ENCODE measurements at regions not wholly inside any gene's neighbourhood (a gene's known extent, or its start where the extent isn't known, plus 50 kb on each side); places are given as distances from the start of the nearest gene placed in this dataset.

GRCh38 chr7:118478236-118478635 lies 253.7 kb downstream of the ANKRD7 start:
- no peak for TF ChIP-seq CTCF (IDR thresholded peaks at IDR 0.05; ENCODE audit: partially characterized antibody, unreplicated experiment)
- H3K4me1 Mint-ChIP-seq (ENCODE audit: low read depth, unreplicated experiment) = no peaks in the 10 kb centered on the region

GRCh38 chr7:118478931-118479330 lies 254.4 kb downstream of the ANKRD7 start:
- no peak for DNase-seq
- peaks cover 6% of the 10 kb centered on the region for H3K36me3 Mint-ChIP-seq (ENCODE audit: unreplicated experiment)
- no peak for TF ChIP-seq CTCF (IDR thresholded peaks at IDR 0.05; ENCODE audit: partially characterized antibody, unreplicated experiment)
- no peaks in the 10 kb centered on the region for H3K27me3 Mint-ChIP-seq (ENCODE audit: unreplicated experiment)
- H3K27ac Mint-ChIP-seq (ENCODE audit: unreplicated experiment) = no peak overlapping the region
- H3K9me3 Mint-ChIP-seq (ENCODE audit: unreplicated experiment) = no peaks in the 10 kb centered on the region
- no peaks in the 10 kb centered on the region for H3K4me1 Mint-ChIP-seq (ENCODE audit: low read depth, unreplicated experiment)
- no peak overlapping the region for H3K4me3 Mint-ChIP-seq (ENCODE audit: unreplicated experiment)

More at GRCh38 chr7:118478236-118478635, 253.7 kb downstream of the ANKRD7 start:
- Mint-ChIP-seq H3K4me3 (ENCODE audit: unreplicated experiment) (no peak overlapping the region), H3K27me3 (ENCODE audit: unreplicated experiment) (no peaks in the 10 kb centered on the region), H3K36me3 (ENCODE audit: unreplicated experiment) (peaks cover 6% of the 10 kb centered on the region), H3K27ac (ENCODE audit: unreplicated experiment) (no peak overlapping the region), H3K9me3 (ENCODE audit: unreplicated experiment) (no peaks in the 10 kb centered on the region)
- no peak for DNase-seq

GRCh38 chr7:118492466-118492865 lies 268.0 kb downstream of the ANKRD7 start:
- Mint-ChIP-seq H3K4me3 (ENCODE audit: unreplicated experiment) (no peak overlapping the region), H3K4me1 (ENCODE audit: low read depth, unreplicated experiment) (no peaks in the 10 kb centered on the region), H3K27me3 (ENCODE audit: unreplicated experiment) (no peaks in the 10 kb centered on the region), H3K27ac (ENCODE audit: unreplicated experiment) (no peak overlapping the region), H3K36me3 (ENCODE audit: unreplicated experiment) (no peaks in the 10 kb centered on the region), H3K9me3 (ENCODE audit: unreplicated experiment) (no peaks in the 10 kb centered on the region)
- no peak for DNase-seq
- TF ChIP-seq CTCF (IDR thresholded peaks at IDR 0.05; ENCODE audit: partially characterized antibody, unreplicated experiment) = no peak

GRCh38 chr7:118496138-118496644 lies 271.7 kb downstream of the ANKRD7 start:
- Mint-ChIP-seq H3K36me3 (ENCODE audit: unreplicated experiment) (no peaks in the 10 kb centered on the region), H3K4me1 (ENCODE audit: low read depth, unreplicated experiment) (no peaks in the 10 kb centered on the region), H3K27ac (ENCODE audit: unreplicated experiment) (no peak overlapping the region), H3K9me3 (ENCODE audit: unreplicated experiment) (no peaks in the 10 kb centered on the region), H3K27me3 (ENCODE audit: unreplicated experiment) (no peaks in the 10 kb centered on the region), H3K4me3 (ENCODE audit: unreplicated experiment) (no peak overlapping the region)
- no peak for DNase-seq
- TF ChIP-seq CTCF (IDR thresholded peaks at IDR 0.05; ENCODE audit: partially characterized antibody, unreplicated experiment) = no peak

GRCh38 chr7:118502235-118502634 lies 277.7 kb downstream of the ANKRD7 start:
- H3K27ac Mint-ChIP-seq (ENCODE audit: unreplicated experiment) = no peak overlapping the region
- no peaks in the 10 kb centered on the region for H3K9me3 Mint-ChIP-seq (ENCODE audit: unreplicated experiment)
- H3K4me3 Mint-ChIP-seq (ENCODE audit: unreplicated experiment) = no peak overlapping the region
- DNase-seq = no peak
- no peaks in the 10 kb centered on the region for H3K27me3 Mint-ChIP-seq (ENCODE audit: unreplicated experiment)
- H3K36me3 Mint-ChIP-seq (ENCODE audit: unreplicated experiment) = no peaks in the 10 kb centered on the region
- H3K4me1 Mint-ChIP-seq (ENCODE audit: low read depth, unreplicated experiment) = peaks cover 4% of the 10 kb centered on the region
- no peak for TF ChIP-seq CTCF (IDR thresholded peaks at IDR 0.05; ENCODE audit: partially characterized antibody, unreplicated experiment)

All from glutamatergic neuron (in vitro differentiated cells).